ENCODE measurements at regions not wholly inside any gene's neighbourhood (a gene's known extent, or its start where the extent isn't known, plus 50 kb on each side); places are given as distances from the start of the nearest gene placed in this dataset.
A peak's percentile ranks its signal among the peaks of the same experiment; 100 is the strongest.

GRCh38 chr10:42981358-42982236, 95.3 kb upstream of the RET start:
- ATAC-seq (replicated peaks in 6 of 8) = no peak
- Histone ChIP-seq H3K4me3 (no peak overlapping the region), H3K4me1 (replicated peaks in 1 of 2) (peaks cover 3 to 13% of the 10 kb centered on the region in 2 donors), H3K27ac (no peak overlapping the region)
- WGBS, 10 experiments = 59 to 100% (median 80%) methylated on average over 1 to 10 of the region's 26 CpGs; no CpG with 5 or more reads in 4 of the 10 experiments
- in situ Hi-C loops (cut with MboI; ENCODE audit: low pct_unique_long_range_greater_than_20kb in 2 of 9, low sequenced_read_pairs in 9 of 9, unreplicated experiment in 9 of 9) = no loop called here

GRCh38 chr10:42982891-42983506, 93.9 kb upstream of the RET start:
- Histone ChIP-seq H3K27ac (no peak overlapping the region), H3K4me3 (no peak overlapping the region), H3K4me1 (replicated peaks in 1 of 2) (peaks cover 6 to 17% of the 10 kb centered on the region in 2 donors)
- WGBS, 10 experiments = 18 to 90% (median 53%) methylated on average over 1 to 9 of the region's 12 CpGs; no CpG with 5 or more reads in 4 of the 10 experiments
- in situ Hi-C loops (cut with MboI; ENCODE audit: low pct_unique_long_range_greater_than_20kb in 2 of 9, low sequenced_read_pairs in 9 of 9, unreplicated experiment in 9 of 9) = no loop called here
- ATAC-seq (replicated peaks in 6 of 8) = no peak

- in situ Hi-C loops (cut with MboI; ENCODE audit: low pct_unique_long_range_greater_than_20kb in 2 of 9, low sequenced_read_pairs in 9 of 9, unreplicated experiment in 9 of 9) = no loop called here
- peaks cover 6 to 17% of the 10 kb centered on the region in 2 donors for H3K4me1 ChIP-seq (replicated peaks in 1 of 2)
- H3K27ac ChIP-seq = no peak overlapping the region
- WGBS, 10 experiments = 80% methylated on average over 1 of the region's 6 CpGs; no CpG with 5 or more reads in 9 of the 10 experiments
- no peak for ATAC-seq (replicated peaks in 6 of 8)
- H3K4me3 ChIP-seq = no peak overlapping the region
Measured at GRCh38 chr10:42983591-42983990, 93.3 kb upstream of the RET start.

- no peak for ATAC-seq (replicated peaks in 6 of 8)
- Histone ChIP-seq H3K27ac (no peak overlapping the region), H3K4me3 (no peak overlapping the region), H3K4me1 (replicated peaks in 1 of 2) (peaks cover 6 to 15% of the 10 kb centered on the region in 2 donors)
- in situ Hi-C loops (cut with MboI; ENCODE audit: low pct_unique_long_range_greater_than_20kb in 2 of 9, low sequenced_read_pairs in 9 of 9, unreplicated experiment in 9 of 9) = no loop called here
- 17 to 80% (median 60%) methylated on average over 1 to 6 of the region's 8 CpGs; no CpG with 5 or more reads in 5 of the 10 experiments for WGBS, 10 experiments
Measured at GRCh38 chr10:42984035-42984610, 92.7 kb upstream of the RET start.

- Histone ChIP-seq H3K27ac (no peak overlapping the region), H3K4me3 (no peak overlapping the region), H3K4me1 (replicated peaks in 1 of 2) (peaks cover 3 to 8% of the 10 kb centered on the region in 2 donors)
- WGBS, 10 experiments = 48 to 92% (median 80%) methylated on average over 2 to 7 of the region's 13 CpGs; no CpG with 5 or more reads in 5 of the 10 experiments
- no peak for ATAC-seq (replicated peaks in 6 of 8)
- in situ Hi-C loops (cut with MboI; ENCODE audit: low pct_unique_long_range_greater_than_20kb in 2 of 9, low sequenced_read_pairs in 9 of 9, unreplicated experiment in 9 of 9) = no loop called here
Measured at GRCh38 chr10:42984761-42985325, 92.0 kb upstream of the RET start.

- Histone ChIP-seq H3K27ac (no peak overlapping the region), H3K4me1 (replicated peaks in 1 of 2) (peaks cover 3 to 7% of the 10 kb centered on the region in 2 donors), H3K4me3 (no peak overlapping the region)
- WGBS, 10 experiments = 20 to 96% (median 69%) methylated on average over 1 to 5 of the region's 11 CpGs; no CpG with 5 or more reads in 5 of the 10 experiments
- in situ Hi-C loops (cut with MboI; ENCODE audit: low pct_unique_long_range_greater_than_20kb in 2 of 9, low sequenced_read_pairs in 9 of 9, unreplicated experiment in 9 of 9) = no loop called here
- ATAC-seq (replicated peaks in 6 of 8) = no peak
Measured at GRCh38 chr10:42985436-42986316, 91.2 kb upstream of the RET start.

- WGBS, 10 experiments = 24 to 87% (median 42%) methylated on average over 2 to 4 of the region's 4 CpGs; no CpG with 5 or more reads in 5 of the 10 experiments
Measured at GRCh38 chr10:42986633-42987032, 90.2 kb upstream of the RET start.

GRCh38 chr10:42987121-42987541, 89.7 kb upstream of the RET start:
- ATAC-seq (replicated peaks in 6 of 8) = no peak

More at GRCh38 chr10:42986633-42987032, 90.2 kb upstream of the RET start:
- Histone ChIP-seq H3K4me3 (no peak overlapping the region), H3K27ac (no peak overlapping the region), H3K4me1 (replicated peaks in 1 of 2) (peaks cover 3 to 10% of the 10 kb centered on the region in 2 donors)
- peak in 4 of 8 experiments; percentile 33 to 47 (median 40) for ATAC-seq (replicated peaks in 6 of 8)
- in situ Hi-C loops (cut with MboI; ENCODE audit: low pct_unique_long_range_greater_than_20kb in 2 of 9, low sequenced_read_pairs in 9 of 9, unreplicated experiment in 9 of 9) = no loop called here

GRCh38 chr10:42987575-42987974, 89.3 kb upstream of the RET start:
- H3K4me1 ChIP-seq (replicated peaks in 1 of 2) = peaks cover 3 to 10% of the 10 kb centered on the region in 2 donors
- WGBS, 10 experiments = 33 to 100% (median 61%) methylated on average over 1 to 4 of the region's 7 CpGs; no CpG with 5 or more reads in 4 of the 10 experiments
- peak overlapping the region in 1 of 2 donors; percentile 22 for H3K27ac ChIP-seq
- H3K4me3 ChIP-seq = no peak overlapping the region
- in situ Hi-C loops (cut with MboI; ENCODE audit: low pct_unique_long_range_greater_than_20kb in 2 of 9, low sequenced_read_pairs in 9 of 9, unreplicated experiment in 9 of 9) = no loop called here
- ATAC-seq (replicated peaks in 6 of 8) = peak in 2 of 8 experiments; percentile 33 to 50

More at GRCh38 chr10:42987121-42987541, 89.7 kb upstream of the RET start:
- 80% methylated on average over 1 of the region's 8 CpGs; no CpG with 5 or more reads in 9 of the 10 experiments for WGBS, 10 experiments
- Histone ChIP-seq H3K27ac (peak overlapping the region in 1 of 2 donors; percentile 22), H3K4me3 (no peak overlapping the region), H3K4me1 (replicated peaks in 1 of 2) (peaks cover 3 to 10% of the 10 kb centered on the region in 2 donors)
- in situ Hi-C loops (cut with MboI; ENCODE audit: low pct_unique_long_range_greater_than_20kb in 2 of 9, low sequenced_read_pairs in 9 of 9, unreplicated experiment in 9 of 9) = no loop called here

GRCh38 chr10:42988069-42988468, 88.8 kb upstream of the RET start:
- Histone ChIP-seq H3K4me3 (no peak overlapping the region), H3K27ac (no peak overlapping the region), H3K4me1 (replicated peaks in 1 of 2) (peaks cover 3 to 10% of the 10 kb centered on the region in 2 donors)
- 50 to 100% (median 70%) methylated on average over 1 to 5 of the region's 7 CpGs; no CpG with 5 or more reads in 6 of the 10 experiments for WGBS, 10 experiments
- in situ Hi-C loops (cut with MboI; ENCODE audit: low pct_unique_long_range_greater_than_20kb in 2 of 9, low sequenced_read_pairs in 9 of 9, unreplicated experiment in 9 of 9) = no loop called here
- peak in 1 of 8 experiments; percentile 2 for ATAC-seq (replicated peaks in 6 of 8)

- no peak for ATAC-seq (replicated peaks in 6 of 8)
Measured at GRCh38 chr10:42988517-42989395, 88.1 kb upstream of the RET start.

More at GRCh38 chr10:42988517-42989395, 88.1 kb upstream of the RET start:
- in situ Hi-C loops (cut with MboI; ENCODE audit: low pct_unique_long_range_greater_than_20kb in 2 of 9, low sequenced_read_pairs in 9 of 9, unreplicated experiment in 9 of 9) = no loop called here
- no peak overlapping the region for H3K27ac ChIP-seq
- WGBS, 10 experiments = 30 to 100% (median 50%) methylated on average over 1 to 5 of the region's 11 CpGs; no CpG with 5 or more reads in 3 of the 10 experiments
- peaks cover 3 to 10% of the 10 kb centered on the region in 2 donors for H3K4me1 ChIP-seq (replicated peaks in 1 of 2)
- no peak overlapping the region for H3K4me3 ChIP-seq
